Peyer's patch (tissue), 4 donors: ENCODE measurements at regions not wholly inside any gene's neighbourhood (a gene's known extent, or its start where the extent isn't known, plus 50 kb on each side); places are given as distances from the start of the nearest gene placed in this dataset.

Experiments used
- CTCF ChIP-seq, 6 experiments: fragments of 450-650 bp in 4 of 6; fragments of 200-600 bp in 2 of 6; sonication (generic) in 1 of 6; IDR thresholded peaks; one replicate each; pipeline ENCODE4 v1.5.1; 2017 to 2019; ENCODE audit warnings: antibody characterized with exemption in 6 of 6, mild to moderate bottlenecking in 3 of 6, moderate library complexity in 1 of 6
- POLR2A ChIP-seq, 2 donors: fragments of 450-650 bp; IDR thresholded peaks; one replicate each; pipeline ENCODE4 v1.5.1; 2017; ENCODE audit warnings: antibody characterized with exemption in 2 of 2, mild to moderate bottlenecking in 2 of 2, moderate library complexity in 2 of 2

GRCh38 chr22:47807506-47807905 lies 1045.1 kb downstream of the TBC1D22A start:
- no peak for TF ChIP-seq POLR2A (IDR thresholded peaks at IDR 0.05)
- no peak for TF ChIP-seq CTCF (IDR thresholded peaks at IDR 0.05)
